UCSD-AML1 (cell line): ENCODE measurements at regions not wholly inside any gene's neighbourhood (a gene's known extent, or its start where the extent isn't known, plus 50 kb on each side); places are given as distances from the start of the nearest gene placed in this dataset.

Experiments used
- DNase-seq: peaks from one replicate; lab custom pipeline; 2025; ENCODE audit not compliant: unreplicated experiment; lab: John Stamatoyannopoulos, UW

DNA sequence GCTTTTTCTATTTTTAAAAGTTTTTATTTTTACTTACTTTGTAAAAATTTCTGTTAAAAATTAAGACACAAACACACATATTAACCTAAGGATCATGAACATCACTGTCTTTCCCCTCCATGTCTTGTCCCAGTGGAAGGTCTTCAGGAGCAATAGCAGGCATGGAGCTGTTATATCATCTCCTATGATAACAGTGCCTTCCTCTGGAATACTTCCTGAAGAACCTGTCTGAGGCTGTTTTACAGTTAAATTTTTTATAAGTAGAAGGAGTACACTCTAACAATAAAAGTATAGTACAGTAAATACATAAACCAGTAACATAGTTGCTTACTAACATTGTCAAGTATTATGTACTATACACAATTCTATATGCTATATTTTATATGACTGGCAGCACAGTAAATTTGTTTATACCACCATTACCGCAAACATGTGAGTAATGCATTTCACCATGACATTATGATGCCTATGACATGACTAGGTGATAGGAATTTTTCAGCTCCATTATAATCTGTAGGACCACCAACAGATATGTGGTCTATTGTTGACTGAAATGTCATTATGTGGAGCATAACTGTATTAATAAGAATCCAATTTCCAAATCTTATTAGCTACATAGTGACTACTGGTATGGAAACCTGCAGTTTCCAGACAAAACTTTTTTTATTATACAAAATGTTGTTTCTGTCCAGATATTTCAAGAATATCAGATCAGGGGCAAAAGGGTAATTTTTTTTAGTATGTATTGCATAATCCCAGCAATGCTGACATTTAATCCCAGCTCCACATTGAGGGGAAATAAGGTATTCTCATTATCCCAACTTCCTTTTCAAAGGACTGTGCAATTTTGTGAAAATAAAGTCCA lies 337.2 kb upstream of the SLC39A10 start:
- no peak for DNase-seq

DNA sequence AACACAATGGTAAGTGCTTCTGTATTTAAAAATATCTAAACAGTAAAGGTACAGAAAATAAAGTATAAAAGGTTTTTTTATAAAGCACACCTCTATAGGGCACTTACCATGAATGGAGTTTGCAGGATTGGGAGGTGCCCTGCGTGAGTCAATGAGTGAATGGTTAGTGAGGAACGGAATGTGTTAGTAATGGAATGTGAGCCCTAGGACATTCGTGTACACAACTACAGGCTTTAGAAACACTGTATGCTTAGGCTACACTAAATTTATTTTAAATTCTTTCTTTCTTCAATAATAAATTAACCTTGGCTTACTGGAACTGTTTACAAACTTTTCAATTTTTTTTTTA lies 337.9 kb upstream of the SLC39A10 start:
- no peak for DNase-seq

DNA sequence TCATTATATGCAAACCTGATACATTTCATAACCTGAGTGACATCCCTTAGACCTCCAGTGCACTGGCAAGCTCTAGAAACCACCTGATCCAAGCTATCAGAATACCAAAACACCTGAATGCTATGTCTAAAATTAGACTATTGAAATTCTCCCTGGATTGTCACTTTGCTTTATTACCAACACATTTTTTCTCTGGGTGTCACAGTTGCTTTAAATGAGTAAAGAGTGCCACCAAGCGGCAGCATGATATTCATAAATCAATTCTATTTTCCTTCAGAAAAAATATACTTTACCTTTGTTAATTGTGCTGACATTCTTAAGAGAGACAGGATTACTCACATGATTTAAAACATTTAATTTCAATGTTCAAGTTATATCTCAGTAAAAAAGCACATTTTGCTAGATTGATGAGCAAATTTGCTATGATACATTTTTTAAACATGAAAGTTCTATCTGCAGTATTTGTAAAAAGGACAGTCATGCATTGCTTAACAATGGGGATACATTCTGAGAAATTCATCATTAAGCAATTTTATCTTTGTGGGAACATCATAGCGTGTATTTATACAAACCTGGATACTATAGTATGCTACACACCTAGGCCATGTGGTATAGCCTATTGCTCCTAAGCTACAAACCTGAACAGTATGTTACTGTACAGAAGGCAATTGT lies 338.4 kb upstream of the SLC39A10 start:
- DNase-seq = no peak

DNA sequence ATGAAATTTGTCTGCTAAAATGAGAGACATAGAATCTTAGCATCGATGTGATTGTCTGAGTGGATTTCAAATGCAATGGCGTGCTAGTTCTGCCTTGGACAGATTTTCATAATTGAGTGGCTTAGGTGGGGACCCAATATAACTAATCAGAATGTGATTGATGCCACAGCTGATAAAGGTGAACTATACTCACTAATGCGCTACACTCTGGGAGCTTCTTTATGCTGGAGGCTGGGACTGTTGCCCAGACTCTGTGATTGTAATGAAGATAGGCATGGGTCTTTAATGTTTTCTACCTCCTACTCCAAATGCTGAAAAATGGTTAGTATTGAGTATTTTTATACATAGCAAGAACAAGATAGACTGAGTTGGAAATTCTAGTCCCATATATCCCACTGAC lies 339.5 kb upstream of the SLC39A10 start:
- no peak for DNase-seq

DNA sequence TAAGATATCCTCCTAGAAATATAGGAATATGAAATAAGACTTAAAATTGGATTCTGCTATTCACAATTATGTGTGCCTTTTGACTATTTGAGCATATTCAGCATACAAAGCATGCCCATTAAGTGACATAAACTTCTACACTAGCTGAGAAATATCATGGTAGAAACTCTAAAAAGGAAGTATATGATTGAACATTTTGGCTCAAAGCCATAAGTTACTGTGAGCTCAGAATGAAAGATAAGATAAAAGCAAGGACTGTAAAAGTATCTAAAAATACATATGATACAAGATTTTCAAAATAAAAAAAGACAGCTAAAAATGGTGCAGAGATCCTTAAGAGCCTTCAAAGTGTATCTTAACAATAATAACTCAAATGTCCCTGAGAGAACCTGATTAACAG lies 340.5 kb upstream of the SLC39A10 start:
- no peak for DNase-seq

DNA sequence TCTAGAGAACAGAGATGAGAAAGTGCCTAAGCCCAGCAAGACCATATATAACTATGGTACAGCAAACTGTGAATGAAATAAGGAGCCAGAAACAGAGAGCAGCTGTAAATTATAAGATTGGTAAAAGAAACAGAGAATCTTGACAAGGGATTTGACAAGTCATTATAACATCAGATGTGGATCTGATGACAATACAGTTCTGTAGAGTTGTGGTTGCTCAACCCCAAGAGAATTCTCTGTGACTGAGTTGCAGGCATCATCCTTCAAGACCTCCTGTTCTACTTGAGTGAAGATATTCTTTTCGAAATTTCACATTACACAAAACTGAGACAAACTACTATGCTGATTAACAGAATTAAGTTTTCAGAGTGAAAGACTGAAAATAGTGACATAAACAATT lies 343.1 kb upstream of the SLC39A10 start:
- DNase-seq = no peak

DNA sequence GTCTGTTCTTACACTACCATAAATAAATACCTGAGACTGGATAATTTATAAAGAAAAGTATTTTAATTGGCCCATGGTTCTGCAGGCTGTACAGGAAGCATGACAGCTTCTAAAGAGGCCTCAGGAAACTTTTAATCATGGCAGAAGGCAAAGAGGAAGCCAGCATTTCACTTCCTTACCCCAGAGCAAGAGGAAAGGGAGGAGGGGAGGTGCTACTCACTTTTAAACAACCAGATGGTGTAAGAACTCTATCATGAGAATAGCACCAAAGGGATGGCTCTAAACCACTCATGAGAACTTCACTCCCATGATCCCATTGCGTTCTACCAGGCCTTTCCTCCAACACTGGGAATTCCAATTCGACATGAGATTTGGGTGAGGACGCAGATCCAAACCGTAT lies 344.4 kb upstream of the SLC39A10 start:
- no peak for DNase-seq

DNA sequence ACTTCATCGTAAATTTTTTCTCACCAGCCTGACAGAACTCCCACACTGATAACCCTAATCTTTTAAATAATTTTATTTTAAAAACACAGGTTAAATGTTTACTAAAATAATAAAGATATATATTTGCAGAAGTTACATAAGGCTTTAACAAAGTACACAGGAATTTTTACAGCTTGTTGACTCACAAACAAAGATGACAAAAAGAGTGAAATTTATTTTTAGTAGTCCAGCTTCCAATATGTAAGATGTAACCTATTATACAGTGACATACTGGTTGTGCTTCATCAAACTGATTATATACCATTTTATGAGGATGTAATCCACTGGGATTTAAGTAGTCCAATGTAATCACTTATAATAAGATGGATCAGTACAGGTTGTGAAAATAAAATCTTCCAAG lies 348.9 kb upstream of the SLC39A10 start:
- no peak for DNase-seq

DNA sequence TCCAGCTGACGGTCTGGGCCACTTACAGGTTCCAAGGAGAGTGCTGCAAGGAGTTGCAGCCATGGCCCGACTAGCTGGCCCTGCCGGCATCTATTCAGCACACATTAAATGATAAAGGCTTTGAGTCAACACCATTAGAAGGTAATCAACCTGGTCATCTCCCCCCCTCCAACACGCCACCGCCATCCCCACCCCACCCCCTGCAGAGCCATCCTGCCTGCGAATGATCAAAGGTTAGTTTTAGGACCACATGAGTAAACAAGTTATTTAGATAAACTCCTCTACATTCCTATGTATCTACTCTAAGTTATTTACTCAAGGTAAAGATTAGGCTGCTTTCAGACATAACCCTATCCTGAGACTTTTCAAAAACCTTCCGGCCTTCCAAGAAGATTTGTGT lies 349.3 kb upstream of the SLC39A10 start:
- no peak for DNase-seq

DNA sequence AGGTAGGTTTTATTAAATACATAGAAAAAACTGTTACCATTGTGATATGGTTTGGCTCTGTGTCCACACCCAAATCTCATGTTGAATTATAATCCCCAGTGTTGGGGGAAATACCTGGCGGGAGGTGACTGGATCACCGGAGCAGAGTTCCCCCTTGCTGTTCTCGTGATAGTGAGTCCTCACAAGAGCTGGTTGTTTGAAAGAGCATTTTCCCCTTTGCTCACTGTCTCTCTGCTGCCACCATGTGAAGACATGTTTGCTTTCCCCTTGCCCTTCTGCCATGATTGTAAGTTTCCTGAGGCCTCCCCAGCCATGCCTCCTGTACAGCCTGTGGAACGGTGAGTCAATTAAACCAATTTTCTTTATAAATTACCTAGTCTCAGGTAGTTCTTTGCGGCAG lies 352.7 kb upstream of the SLC39A10 start:
- no peak for DNase-seq

DNA sequence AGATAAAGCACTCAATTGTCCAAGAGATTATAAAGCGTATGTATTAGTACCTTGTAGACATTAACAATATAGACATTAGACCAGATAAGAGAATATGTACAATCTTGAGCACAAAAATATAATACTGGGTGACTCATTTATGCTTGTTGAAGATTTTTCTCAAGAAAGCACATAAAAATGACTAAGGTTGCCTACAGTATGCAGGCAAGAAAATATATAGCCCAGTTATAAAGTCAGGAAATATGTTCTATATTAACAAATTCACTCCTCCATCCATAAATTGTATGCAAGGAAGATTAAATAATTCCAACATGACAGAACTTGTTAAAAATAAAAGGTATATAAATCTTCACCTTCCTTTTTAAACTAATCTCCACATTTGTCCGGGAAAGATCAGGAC lies 356.4 kb upstream of the SLC39A10 start:
- DNase-seq = no peak

DNA sequence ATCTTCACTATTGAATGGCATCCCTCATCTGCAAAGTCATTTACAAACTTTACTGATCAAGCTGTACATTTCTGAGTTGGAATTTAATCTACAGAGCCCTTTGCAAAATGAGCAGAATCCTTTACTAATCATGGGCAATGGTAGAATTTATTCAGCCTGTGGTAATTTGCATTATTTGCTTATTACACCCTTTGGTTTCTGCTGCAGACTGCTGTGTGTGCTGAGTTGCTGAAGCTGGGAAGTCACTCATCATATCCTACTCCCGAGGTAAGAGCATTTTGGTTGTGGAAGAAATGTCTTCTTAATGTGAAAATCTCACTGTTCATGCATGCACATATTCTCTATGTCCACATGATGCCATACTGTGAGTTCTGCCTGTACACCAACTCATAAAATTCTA lies 357.4 kb upstream of the SLC39A10 start:
- no peak for DNase-seq

DNA sequence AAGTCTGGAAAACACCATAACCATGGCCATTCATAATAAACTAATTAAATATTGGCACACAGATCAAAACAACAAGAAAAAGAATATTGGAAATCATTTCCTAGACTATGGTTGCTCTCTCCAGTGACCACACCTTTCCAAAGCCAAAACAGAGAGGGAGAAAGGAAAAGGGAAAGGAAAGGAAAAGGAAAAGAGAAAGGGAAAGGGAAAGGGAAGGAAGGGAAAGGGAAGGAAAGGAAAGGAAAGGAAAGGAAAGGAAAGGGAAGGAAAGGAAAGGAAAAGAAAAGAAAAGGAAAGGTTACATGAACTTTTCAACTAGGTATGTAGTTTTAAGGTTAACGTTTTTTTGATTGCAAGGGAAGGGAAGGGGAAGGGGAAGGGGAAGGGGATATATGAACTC lies 360.5 kb upstream of the SLC39A10 start:
- no peak for DNase-seq

DNA sequence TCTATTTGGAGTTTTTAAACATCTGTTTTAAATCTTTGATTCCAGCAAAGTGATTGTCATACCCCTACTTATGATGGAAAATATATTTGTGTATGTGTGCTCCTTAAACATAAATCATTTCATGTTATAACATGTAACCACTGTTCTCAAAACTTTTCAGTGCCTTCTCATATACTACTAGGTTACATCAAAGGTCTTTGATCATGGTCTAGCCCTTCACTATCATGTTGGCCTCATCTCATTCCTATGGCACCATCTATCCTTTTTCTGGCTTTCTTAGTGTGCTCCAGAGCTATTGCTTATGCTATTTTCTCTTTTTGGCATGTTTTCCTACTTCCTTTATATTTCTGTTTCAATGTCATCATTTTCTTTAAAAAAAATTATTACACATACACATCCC lies 367.9 kb upstream of the SLC39A10 start:
- DNase-seq = no peak

DNA sequence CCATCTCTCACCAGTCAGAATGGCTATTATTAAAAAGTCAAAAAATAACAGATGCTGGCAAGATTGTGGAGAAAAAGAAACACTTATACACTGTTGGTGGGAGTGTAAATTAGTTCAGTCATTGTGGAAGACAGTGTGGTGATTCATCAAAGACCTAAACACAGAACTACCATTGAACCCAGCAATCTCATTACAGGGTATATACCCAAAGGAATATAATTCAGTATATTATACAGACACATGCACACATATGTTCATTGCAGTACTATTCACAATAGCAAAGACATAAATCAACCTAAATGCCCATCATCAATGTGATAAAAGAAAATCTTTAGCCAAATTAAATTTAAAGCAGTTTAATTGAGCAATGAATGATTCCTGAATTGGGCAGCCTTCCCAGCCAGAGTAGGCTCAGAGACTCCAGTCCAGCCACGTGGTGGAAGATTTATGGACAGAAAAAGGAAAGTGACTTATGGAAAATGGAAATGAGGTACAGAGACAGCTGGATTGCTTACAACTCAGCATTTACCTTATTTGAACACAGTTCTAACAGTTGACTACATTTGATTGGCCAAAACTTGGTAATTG lies 377.1 kb upstream of the SLC39A10 start:
- DNase-seq = no peak

DNA sequence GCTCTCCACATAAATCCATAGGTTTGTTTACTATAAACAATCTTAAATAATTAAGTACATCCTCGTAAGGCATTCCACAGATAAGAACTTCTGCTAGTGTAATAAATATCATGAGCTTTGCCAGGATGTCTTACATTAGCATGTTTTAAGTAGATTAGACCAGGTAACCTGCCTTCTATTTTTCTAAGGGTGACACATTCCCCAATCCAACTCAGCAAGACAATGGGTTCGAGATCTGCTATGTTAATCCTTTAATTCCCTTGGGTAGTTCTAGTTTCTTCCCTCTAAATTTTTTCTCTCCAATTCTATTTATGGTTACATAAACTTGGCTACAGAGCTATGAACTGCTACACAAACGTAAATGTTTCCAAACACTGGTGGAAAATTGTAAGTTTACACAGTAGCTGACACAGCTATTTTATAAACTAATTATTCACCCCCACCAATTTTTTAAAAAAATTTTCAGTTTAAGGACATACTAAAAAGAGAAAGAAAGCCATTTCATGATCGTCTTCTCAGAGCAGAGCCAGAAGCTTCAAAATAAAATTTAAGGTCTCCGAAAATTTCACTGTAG lies 386.5 kb upstream of the SLC39A10 start:
- DNase-seq = no peak

DNA sequence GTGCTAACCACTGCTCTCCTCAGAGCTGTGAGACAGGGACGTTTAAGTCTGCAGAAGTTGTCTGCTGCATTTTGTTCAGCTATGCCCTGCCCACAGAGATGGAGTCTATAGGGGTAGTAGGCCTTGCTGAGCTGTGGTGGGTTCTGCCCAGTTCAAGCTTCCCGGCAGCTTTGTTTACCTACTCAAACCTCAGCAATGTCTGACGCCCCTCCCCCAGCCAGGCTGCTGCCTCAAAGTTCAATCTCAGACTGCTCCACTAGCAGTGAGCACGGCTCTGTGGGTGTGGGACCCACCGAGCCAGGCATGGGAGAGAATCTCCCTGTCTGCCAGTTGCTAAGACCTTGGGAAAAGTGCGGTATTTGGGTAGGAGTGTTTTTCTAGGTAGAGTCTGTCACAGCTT lies 387.8 kb upstream of the SLC39A10 start:
- no peak for DNase-seq

DNA sequence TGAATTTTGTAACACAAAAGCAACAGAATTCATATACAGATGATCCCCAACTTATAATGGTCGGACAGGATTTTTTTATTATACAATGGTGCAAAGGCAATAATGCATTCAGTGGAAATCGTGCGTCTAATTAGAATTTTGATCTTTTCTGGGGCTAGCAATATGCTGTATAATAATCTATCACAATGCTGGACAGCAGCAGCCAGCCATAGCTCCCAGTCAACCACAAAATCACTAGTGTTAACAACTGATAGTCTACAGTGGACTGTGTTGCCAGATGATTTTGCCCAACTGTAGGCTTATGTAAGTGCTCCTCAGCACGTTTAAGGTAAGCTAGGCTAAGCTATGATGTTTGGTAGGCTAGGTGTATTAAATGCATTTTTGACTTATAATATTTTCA lies 399.0 kb upstream of the SLC39A10 start:
- no peak for DNase-seq

DNA sequence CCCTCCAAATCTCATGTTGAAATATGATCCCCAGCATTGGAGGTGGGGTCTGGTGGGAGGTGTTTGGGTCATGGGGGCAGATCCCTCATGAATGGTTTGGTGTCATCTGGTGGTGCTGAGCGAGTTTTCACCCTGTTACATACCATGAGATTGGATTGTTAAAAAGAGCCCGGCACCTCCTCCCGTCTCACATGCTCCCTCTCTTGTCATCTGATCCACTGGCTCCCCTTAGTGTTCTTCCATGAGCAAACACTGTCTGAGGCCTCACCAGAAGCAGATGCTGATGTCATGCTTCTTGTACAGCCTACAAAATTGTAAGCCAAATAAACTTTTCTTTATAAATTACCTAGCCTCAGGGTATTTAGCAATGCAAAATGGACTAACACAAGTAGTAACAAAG lies 405.0 kb upstream of the SLC39A10 start:
- DNase-seq = no peak

DNA sequence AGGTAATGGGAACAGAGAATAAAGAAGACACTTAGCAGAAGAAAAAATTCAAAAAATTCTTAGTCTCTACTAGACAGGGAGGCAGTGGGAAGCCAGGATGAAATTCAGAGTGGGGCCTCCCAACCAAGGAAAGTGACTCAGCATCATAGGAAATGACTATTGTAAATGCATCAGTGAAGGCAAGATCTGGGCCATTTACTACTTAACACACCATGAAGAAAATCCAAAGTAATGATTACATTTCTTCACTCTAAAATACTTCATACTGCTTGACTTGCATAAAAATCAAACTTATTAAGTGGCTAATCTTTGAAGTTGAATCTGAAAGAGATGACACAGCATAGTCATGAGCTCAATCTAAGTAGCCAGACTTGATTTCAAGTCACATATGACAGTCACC lies 405.8 kb upstream of the SLC39A10 start:
- DNase-seq = no peak

DNA sequence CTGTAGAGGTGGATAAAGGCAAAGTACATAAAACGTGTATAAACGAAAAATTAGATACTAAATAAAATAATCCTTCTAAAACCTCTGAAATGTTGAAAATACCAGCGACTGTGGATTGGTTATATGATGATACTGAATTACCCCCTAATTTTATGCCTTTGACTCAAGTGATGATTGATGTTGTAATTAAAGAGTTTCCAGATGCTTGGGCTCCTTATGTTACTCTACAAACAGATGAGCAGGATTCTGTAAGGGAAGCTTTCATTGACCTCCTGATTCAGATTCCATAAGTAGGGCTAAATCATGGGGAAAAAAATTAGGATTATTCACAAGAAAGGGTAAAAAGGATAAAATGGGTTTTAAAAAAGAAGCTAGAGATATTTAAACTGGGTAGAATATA lies 418.2 kb upstream of the SLC39A10 start:
- no peak for DNase-seq

DNA sequence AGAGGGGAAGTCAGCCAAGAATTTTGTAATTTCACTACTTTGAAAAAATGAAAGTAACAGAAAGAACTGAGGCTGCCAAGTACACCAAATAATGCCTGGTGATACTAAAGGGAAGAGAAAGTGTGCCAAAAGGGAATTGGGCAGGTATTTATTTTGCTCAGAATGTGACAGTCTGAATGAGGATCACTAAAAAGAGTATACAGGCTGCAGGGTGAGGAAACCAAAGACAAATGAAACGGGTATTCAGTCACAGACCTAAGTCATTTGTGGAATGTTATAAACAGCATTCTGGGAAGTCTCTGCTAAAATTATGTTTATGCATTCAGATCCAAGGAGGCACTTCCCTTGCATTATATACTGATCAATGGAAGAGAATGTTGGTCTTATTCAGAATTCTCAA lies 418.6 kb upstream of the SLC39A10 start:
- no peak for DNase-seq
